Islet precursor cell (in vitro differentiated cells): ENCODE measurements at regions not wholly inside any gene's neighbourhood (a gene's known extent, or its start where the extent isn't known, plus 50 kb on each side); places are given as distances from the start of the nearest gene placed in this dataset.

Source experiments
- DNase-seq: peaks from one replicate; pipeline ENCODE4 v3.0.0-alpha.2; 2018

DNA sequence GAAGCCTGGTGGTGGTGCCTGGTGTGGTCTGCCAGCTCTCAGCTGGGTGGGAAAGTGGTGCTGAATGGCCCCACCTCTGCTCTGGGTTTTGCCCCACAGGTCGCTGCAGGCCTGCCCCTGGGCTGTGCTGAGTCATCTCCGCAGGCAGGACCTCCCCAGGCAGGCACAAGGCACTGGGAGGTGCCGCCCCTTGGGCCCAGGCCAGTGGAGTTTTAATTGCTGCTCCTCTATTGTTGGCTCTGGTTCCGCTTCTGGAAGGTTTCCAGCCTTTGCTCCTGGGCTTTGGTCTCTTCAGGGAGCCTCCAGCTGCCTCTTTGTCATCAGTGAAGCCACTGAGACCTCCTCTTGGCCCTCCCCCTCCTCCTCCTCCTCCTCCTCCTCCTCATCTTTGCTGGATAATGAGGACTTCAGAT is 180.3 kb upstream of the GRB10 start:
- peak; percentile 75 for DNase-seq

DNA sequence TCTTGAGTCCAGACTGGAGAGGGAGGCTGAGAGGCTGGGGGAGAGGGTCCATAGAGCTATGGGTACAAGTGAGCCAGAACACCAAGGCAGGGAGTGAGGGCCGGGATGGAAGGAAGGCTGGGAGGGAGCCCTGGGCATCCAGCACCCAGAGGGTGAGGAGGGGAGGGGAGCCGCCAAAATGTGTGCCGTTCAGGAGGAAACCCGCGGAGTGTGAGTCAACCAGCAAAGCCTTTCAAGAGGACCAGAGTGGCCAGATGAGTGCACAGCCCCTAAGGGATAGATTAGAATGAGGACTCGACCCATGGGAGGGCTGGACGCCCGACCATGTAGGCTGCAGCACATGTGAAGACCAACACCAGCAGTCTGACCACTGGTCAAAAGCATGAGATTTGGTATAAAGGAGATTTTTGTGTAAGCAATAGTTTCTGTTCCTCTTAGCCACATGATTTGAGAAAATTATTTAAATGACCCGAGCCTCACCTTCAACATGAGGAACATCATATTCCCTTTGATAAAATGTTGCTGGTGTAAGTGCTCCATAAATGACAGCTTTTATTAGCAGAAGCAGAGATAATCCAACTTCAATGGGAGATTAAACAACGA is 179.7 kb upstream of the GRB10 start:
- no peak for DNase-seq

- DNase-seq = no peak
These were observed 178.1 kb upstream of the GRB10 start for GRCh38 chr7:50960621-50961310.

DNA sequence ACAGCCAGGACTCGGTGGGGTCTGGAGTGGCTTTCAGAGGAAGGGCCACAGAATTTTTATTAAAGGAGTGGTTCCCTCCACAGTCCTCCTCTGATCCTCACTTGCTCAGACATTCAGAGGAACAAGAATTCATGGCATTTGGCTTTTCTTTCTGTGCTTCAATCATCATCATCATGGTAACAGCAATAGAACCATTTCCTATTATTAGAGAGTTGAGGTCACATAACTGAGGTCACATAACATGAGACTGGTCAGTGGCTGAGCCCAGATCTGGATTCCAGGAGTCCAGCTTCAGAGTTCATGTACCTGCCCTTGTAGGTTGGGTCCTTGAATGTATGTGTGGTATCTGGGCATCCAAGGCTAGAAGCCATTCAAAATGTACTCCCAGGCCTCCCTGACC is 177.3 kb upstream of the GRB10 start:
- no peak for DNase-seq

- no peak for DNase-seq
These were observed 176.9 kb upstream of the GRB10 start for GRCh38 chr7:50959560-50959959.

DNA sequence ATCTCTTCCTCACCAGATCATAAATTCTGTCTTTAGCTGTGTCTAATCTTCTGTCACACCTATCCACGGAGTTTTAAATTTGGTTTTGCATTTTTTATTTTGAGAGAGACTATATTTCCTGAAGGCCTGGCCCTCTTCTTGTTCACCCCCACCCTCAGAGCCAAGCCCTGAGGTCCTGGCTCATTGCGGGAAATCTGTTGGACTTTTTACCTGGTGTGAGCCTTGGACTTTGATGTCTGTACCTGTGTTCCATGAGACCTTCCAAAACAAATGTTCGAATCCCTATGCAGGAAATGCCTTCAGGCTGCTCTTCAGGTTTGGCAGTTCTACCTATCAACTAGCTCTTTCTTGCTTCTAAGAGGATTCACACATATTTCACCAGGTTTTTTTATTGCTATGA is 175.2 kb upstream of the GRB10 start:
- DNase-seq = no peak

GRCh38 chr7:50957431-50957830 is 174.7 kb upstream of the GRB10 start:
- no peak for DNase-seq

DNA sequence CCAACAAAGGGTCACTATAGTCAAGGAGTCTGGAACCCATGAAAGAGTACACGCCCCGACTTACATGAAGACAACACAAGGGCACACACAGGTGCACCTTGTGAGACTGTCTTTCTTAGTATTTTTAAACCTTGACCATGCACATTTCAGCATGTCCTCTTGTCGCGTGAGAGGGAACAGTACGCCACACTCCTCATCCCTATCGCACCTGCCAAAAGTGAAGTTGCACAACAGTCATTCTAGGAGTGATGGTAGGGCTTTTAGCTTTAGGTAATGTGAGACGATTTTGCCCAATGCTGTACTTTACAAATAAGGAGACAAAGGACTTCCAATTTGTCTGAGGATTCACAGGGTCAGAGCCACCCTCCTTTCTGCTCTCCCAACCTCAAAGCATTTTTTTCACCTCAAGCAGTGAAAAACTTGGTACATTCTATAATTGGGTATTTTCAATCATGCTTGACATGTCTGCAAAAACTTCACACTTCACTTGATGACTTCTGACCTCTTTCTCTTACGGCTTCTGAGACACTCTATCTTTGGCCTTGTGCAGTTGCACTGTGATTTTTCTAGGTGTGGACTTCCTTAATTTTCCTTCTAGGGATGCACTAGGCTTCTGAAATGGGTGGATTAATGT is 173.9 kb upstream of the GRB10 start:
- DNase-seq = no peak

GRCh38 chr7:50954716-50955115 is 172.0 kb upstream of the GRB10 start:
- DNase-seq = no peak

- no peak for DNase-seq
These were observed 171.5 kb upstream of the GRB10 start for GRCh38 chr7:50954245-50954644.

GRCh38 chr7:50953820-50954219 is 171.1 kb upstream of the GRB10 start:
- peak; percentile 93 for DNase-seq

DNA sequence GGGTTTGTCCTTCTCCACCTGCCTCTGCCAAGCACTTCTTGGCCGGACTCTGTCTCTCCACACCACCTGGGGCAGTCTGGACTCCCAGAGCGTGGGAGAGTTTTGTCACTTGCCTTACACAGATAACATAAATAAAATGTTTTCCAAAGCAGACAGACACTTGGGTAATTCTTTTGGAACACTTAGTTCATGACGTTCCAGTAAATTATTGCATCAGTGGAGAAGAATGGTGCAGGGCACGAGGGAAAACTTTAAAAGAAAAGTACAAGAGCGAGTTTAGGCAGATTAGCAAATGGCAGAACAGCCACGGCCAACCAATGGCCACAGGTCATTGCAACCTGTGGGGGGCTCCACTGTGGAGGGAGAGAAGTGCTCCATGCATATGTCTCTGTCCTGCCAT is 170.6 kb upstream of the GRB10 start:
- DNase-seq = no peak

DNA sequence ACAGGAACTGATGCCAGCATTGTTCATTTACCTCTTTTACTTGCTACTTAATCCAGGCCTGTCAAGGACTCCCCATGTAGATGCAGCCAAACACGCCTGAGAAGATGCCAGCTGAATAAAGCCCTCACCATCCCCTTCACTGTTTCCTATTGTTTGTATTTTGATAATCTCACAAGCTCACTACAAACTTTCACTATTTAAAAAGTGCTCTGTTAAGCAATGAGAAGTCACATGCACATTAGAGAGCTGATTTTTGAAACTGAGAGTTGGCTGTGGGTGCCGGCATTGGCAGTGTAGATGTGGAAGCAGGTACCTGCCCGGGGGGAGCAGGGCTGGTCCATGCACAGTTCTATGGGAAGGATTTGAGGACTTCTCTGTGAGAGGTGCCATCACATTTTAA is 169.8 kb upstream of the GRB10 start:
- no peak for DNase-seq

GRCh38 chr7:50952120-50952519 is 169.4 kb upstream of the GRB10 start:
- no peak for DNase-seq

DNA sequence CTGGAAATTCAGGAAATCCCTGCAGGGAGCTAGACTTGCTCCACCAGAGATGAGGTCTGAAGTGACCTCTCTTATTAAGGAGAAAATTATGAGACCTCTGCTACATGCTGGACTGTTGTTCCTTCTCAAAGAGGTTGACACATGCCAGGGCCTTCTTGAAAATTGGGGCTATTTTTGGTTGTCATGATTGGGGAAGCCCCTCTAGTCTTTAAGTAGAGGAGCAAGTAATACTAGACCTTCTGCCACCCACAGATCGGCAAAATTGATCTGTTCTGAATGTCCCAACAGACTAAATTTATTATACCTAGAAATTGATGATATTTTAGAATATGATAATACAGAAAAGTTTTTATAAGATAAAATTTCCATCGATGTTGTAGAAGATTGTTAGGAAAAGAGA is 160.8 kb upstream of the GRB10 start:
- no peak for DNase-seq

DNA sequence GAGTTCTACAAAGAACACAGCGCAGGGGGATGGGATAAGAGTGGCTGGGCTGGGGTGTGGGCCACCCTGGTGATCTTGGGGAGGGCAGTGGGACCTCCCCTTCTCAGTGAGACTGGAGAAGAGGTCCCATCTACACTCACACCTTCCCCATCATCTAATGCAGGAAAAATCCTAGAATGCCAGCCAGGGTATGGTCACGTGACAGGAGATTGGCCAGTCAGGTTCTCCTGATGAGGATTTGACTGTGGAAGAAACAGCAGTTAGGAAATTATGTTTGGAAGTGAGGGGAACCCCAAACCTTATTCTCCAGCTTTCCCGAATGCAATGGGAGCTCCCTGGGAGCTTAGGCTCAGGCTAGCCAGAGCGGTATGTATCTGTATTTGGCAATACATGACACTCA is 158.8 kb upstream of the GRB10 start:
- DNase-seq = no peak

DNA sequence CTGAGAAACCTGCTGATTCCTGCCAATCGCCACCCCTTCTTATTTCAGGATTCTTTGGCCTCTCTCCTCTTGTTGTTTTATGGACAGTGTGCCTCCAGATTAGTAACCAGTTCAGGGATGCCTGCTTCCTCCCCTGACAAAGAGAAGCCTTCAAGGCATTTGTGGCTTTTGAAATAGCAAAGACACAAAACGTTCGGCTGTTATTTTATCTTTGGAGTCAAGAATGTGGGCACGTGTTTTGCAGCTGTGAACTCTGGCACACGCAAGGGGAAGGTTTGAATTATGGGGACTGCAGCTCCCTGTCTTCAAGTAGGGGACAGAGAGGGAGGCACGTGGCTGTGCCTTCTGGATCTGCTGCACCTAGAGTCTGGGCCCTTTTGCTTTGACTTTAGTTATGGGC is 157.9 kb upstream of the GRB10 start:
- no peak for DNase-seq

DNA sequence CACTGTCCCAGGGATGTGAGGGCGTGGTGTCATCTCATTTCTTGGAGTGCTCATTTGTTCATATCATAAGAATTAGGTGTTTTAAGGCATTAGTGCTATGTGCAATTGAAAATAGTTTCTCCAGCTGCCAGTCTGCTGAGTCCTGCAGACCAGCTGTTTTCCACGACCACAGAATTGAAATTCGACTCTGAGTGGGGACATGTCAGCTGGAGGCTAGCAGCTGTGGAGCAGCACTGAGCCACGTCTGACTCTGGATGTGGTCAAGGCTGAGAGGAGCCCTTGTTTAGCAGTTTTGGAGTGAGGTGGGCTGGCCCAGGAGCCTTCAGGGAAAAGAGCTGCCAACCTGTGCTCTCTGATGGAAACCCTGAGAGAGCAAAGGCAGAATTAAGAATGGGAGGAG is 156.3 kb upstream of the GRB10 start:
- DNase-seq = peak; percentile 48

DNA sequence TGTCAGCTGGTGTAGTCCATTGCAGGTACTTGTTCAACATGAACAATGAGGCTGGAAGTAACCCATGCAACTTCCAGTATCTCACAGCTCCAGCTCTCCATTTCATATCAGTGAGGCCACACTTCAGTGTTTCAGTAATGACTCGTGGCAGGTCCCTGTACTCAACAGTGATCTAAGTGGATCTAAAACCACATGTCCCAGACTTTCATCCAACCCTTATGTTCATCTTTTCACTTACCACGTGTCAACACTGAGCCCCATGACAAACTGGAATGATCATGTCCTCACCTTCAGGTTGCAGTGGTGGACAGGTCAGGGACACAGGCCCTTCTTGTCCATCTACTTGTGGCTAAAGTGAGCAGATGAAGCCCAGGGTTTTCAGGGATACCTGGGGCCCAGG is 155.0 kb upstream of the GRB10 start:
- DNase-seq = no peak

DNA sequence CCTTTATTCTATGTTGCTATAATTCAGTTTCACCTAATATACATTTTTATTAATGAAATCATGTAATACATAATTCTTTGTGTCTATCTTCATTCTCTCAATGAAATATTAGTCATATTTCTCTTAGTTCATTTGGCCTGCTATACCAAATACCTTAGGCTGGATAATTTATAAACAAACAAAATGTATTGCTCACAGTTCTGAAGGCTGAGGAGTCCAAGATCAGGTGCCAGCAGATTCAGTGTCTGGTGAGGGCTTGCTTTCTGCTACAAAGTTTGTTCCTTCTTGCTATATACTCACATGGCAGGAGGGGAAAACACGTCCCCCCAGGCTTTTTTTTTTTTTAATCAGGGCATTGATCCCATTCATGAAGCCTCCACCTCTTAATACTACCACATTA is 143.4 kb upstream of the GRB10 start:
- no peak for DNase-seq

- no peak for DNase-seq
These were observed 140.8 kb upstream of the GRB10 start for GRCh38 chr7:50923476-50923875.

DNA sequence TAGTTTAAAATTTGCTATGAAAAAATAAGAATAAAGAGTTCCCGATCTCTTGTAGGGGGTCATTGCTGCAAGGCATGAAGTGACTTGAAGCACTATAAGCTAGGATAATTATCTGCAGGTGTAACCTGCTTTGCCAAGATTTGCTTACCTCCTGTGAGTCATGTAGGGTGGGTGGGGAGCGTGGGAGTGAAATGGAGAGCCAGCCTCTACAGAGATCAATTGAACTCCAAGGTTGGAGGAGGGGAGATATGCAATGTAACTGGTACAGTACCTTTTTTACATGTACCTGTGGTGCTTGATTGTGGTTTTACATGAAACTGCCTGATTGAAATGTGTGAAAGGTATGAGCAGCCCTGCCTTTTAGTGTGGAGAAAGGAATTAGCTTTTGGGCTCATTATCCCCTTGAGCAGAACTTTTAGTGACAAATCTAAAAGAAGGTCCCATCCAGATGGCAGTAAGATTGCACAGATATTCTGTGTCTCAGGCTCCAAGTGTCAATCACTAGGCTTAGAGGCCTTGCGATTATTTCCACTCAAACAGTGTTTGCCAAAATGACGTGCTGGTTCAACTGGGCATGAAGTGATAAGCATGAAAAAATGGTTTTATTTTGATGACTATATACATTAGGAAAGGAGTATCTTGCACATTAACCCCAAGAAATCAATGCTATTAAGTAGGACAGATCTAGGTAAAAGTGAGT is 138.6 kb upstream of the GRB10 start:
- no peak for DNase-seq

GRCh38 chr7:50920031-50920635 is 137.4 kb upstream of the GRB10 start:
- DNase-seq = no peak

- no peak for DNase-seq
These were observed 132.9 kb upstream of the GRB10 start for GRCh38 chr7:50915621-50916020.
